H4 (cell line): ENCODE measurements at regions not wholly inside any gene's neighbourhood (a gene's known extent, or its start where the extent isn't known, plus 50 kb on each side); places are given as distances from the start of the nearest gene placed in this dataset.

Experiments used
- DNase-seq: peaks from one replicate; pipeline ENCODE4 v3.0.0-alpha.2; 2015; ENCODE audit warnings: low spot score

- DNase-seq = no peak
Observed at GRCh38 chr15:36263666-36264065, 315.8 kb upstream of the CDIN1 start.

DNA sequence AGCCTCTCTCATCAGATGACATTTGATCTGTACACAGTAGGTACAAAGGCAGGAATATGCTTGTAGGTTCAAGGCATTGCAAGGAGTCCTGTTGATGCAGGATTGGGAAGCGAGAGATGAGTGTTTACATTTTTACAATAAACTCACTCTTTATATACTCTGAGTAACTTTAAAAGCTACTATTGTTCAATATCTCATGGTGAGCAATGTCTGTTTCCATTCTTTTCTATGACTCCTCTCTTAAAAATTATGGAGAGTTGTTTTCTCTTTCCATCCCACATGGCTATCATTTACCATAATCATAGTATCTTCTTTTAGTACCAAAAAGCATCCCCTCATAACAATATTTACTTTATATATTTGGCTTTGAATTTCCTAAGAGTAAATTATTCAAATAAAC is 314.0 kb upstream of the CDIN1 start:
- no peak for DNase-seq

- no peak for DNase-seq
Observed at GRCh38 chr15:36271048-36271447, 308.4 kb upstream of the CDIN1 start.

- no peak for DNase-seq
Observed at GRCh38 chr15:36275656-36276055, 303.8 kb upstream of the CDIN1 start.

GRCh38 chr15:36278219-36278618 is 301.2 kb upstream of the CDIN1 start:
- peak; percentile 23 for DNase-seq

- DNase-seq = no peak
Observed at GRCh38 chr15:36282821-36283220, 296.6 kb upstream of the CDIN1 start.

GRCh38 chr15:36284911-36285310 is 294.5 kb upstream of the CDIN1 start:
- DNase-seq = no peak

- no peak for DNase-seq
Observed at GRCh38 chr15:36291501-36291900, 287.9 kb upstream of the CDIN1 start.

- DNase-seq = no peak
Observed at GRCh38 chr15:36294359-36294758, 285.1 kb upstream of the CDIN1 start.

GRCh38 chr15:36301947-36302346 is 277.5 kb upstream of the CDIN1 start:
- no peak for DNase-seq

DNA sequence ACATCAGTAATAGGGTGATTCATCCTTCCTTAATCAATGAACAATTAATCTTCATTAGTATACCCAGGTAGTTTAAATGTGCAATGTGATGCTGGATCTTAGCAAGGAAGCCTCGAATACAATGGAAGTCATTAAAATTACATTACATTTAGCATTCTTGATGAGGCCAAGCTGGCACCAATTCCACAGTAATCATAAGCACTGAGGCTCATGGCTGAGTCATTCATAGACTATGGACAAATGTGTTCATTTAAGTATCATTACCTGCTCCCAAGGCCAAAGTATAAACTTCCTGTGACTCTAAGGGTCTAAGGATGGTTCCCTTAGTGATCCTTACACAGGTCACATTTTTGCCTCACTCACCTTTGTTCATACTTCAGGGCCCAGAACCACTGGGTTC is 266.4 kb upstream of the CDIN1 start:
- no peak for DNase-seq

DNA sequence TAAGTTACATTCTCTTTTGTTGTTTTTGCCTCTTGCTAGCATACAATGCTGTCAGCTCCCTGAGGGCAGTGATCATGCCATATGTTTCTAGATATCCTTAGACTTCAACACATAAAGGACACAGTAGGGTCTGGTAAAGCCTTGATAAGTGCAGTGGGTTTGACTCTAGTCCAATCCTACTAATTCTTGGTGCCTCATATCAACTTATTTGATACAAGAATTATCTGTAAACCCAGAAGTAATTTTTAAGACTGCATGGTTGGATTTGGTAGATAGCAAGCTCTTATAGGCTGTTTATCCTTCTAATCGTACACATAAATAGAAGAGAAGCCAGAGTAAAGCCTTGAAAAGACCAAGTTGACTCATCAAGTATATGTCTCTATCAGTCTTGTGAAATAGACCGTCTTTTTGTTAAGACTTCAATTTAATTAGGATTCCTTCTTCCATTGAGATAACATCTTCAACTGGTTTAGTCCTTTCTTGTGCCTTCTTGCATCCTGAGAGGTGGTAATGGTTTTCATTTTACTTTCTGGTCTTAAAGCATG is 265.6 kb upstream of the CDIN1 start:
- DNase-seq = no peak

DNA sequence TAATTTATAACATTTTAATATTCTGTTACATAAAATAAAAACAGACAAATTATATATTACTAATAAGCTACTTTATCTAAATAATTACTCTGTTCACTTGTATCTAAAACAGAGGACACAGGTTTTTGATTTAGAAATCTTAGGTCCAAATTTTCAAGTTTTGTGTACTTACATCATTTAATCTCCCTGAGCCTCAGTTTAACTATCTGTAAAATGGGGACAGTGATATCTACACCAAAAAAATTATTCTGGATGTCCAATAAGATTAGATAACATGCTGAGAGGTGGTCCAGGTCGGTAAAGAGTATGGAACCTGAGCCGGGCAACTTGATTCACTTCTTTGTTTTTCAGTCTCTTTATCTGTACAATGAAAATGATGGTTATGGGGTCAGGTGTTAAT is 263.8 kb upstream of the CDIN1 start:
- no peak for DNase-seq

- no peak for DNase-seq
Observed at GRCh38 chr15:36323615-36324014, 255.8 kb upstream of the CDIN1 start.

DNA sequence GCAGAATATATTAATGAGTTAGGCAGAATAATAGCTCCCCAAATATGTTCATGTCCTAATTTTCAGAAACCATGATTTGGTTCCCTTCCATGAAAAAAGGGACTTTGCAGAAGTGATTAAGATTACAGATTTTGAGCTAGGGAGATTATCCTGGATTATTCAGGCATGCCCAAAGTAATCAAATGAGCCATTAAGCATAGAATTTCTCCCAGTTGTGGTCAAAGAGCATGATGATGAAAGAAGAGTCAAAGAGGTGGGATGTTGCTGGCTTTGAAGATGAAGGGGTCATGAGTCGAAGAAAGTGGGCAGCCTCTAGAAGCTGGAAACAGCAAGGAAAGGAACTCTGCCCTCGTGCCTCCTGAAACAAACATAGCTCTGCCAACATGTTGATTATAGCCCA is 254.2 kb upstream of the CDIN1 start:
- no peak for DNase-seq

DNA sequence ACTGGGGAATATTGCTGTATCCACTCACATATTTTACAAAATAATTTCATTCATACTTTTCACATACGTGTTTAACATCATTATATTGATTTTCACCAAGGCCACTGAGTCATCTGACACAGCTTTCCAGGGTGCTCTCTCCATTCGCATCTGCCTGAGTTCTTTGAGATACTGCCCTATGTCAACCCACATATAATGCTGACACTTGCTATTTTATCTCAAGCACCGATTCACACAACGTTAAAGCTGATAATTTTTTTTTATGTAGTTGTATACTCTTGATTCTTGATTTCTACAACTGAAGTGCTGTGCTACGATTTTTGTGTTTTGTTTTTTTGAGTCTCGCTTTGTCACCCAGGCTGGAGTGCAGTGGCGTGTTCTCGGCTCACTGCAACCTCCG is 249.8 kb upstream of the CDIN1 start:
- no peak for DNase-seq

- DNase-seq = no peak
Observed at GRCh38 chr15:36330598-36330997, 248.8 kb upstream of the CDIN1 start.

DNA sequence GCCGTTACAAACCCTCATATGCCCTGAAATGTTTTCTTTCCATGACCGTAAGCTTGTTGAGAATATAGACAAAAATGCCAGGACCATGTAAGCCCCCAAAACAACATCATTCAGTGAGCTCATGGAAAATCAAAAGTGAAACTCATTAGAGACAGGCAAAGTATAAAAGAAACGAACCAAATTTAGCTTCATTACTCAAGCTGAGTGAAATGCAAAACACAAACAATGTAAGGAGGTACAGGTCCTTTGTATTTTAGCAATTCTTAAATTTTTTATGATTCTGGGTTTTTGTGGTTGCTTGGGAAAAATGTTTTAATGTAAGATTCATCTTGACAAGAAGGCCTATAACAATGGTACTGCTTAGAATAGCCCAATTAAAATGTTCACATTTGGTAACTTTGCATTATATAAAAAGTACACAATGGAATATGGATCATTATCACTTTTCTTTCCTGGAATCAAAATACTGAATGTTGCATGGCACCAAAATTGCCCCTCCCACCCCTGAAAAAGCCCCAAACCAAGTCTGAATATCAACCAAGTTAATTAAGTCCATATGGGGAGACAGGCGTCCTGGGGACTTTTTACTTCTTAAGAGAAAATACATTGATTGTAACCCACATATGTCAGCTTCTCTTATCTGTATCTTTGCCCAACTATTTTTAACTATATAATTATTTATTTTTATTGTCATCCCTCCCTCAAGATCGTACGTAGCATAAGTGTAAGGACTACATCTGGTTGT is 247.7 kb upstream of the CDIN1 start:
- peak; percentile 10 for DNase-seq

- peak; percentile 42 for DNase-seq
Observed at GRCh38 chr15:36332301-36332700, 247.1 kb upstream of the CDIN1 start.

GRCh38 chr15:36332896-36333295 is 246.5 kb upstream of the CDIN1 start:
- DNase-seq = no peak

DNA sequence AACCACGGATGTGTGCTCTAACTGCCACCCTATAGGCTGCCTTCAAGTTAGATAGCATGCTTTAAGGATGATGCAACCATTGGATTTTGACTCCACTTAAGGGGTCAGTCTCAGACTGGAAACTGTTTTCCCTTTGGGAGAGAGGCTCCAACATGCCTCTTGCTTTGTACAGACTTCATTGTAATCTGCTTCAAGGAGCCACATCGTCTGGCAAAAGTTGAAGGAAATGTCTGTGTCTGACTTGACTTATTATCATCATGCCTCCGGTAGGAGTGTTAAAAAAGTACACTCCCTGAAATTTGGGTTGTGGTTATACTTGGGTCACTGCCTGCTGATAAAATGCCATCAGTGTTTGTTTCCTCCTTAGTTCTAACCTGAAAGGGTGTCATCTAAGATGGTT is 245.4 kb upstream of the CDIN1 start:
- DNase-seq = peak; percentile 20

DNA sequence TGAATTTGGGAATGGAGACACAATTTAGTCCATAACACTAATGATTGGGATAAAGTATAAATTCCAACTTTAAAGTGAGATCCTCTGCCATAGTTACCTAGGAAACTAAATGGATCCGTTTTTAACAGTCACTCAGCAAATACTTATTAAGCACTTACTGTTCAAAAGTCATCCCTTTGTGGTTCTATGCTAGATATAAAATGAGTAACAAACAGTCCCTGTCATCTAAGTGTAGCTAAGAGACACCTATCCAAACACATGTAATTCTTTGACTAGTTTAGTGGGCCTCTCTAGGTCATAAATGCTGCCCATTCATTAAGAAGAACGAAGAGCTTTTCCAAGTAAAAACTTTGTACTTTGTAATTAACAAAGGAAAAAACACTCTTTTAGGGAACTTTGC is 244.2 kb upstream of the CDIN1 start:
- DNase-seq = no peak

GRCh38 chr15:36335659-36336058 is 243.8 kb upstream of the CDIN1 start:
- no peak for DNase-seq

DNA sequence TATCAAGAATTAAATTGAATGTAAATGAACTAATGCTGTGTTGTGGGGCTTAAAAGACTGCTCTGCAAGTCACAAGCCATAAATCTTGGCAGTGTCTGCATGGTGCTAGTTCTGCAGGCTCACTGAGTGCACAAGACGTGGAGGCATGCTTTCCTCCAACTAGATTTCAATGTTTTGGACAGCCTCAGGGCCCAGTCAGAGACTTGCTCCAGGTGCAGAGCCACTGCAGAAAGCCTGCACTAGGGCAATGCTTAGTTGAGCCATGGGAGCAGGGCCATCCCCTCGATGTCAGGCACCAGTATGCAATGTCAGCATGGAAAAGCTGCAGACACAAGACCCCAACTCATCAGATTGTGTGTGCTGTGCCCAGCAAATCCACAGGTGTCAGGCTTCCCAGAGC is 234.5 kb upstream of the CDIN1 start:
- no peak for DNase-seq
